ENCODE measurements at regions not wholly inside any gene's neighbourhood (a gene's known extent, or its start where the extent isn't known, plus 50 kb on each side); places are given as distances from the start of the nearest gene placed in this dataset.

- no peak for TF ChIP-seq CTCF (IDR thresholded peaks at IDR 0.05)
- TF ChIP-seq POLR2A (IDR thresholded peaks at IDR 0.05) = no peak
- TF ChIP-seq EP300 (IDR thresholded peaks at IDR 0.05) = no peak
Observed at GRCh38 chr16:74075393-74075792, 221.2 kb upstream of the PSMD7 start.

All from tibial nerve (tissue), 4 donors.